NCI-H128 (cell line): ENCODE measurements at regions not wholly inside any gene's neighbourhood (a gene's known extent, or its start where the extent isn't known, plus 50 kb on each side); places are given as distances from the start of the nearest gene placed in this dataset.
"Not testable (repeated sequence)": the region's sequence is repeated elsewhere in the genome, so short reads cannot be mapped to it uniquely, and the experiment has no call there.

Experiments used
- DNase-seq: peaks from one replicate; lab custom pipeline; 2025; ENCODE audit not compliant: unreplicated experiment; lab: John Stamatoyannopoulos, UW

- DNase-seq = no peak
Observed at GRCh38 chr12:75874441-75874840, 157.1 kb downstream of the PHLDA1 start.

GRCh38 chr12:75872762-75873161 is 158.8 kb downstream of the PHLDA1 start:
- no peak for DNase-seq

- DNase-seq = no peak
Observed at GRCh38 chr12:75870878-75871277, 160.7 kb downstream of the PHLDA1 start.

- DNase-seq = no peak
Observed at GRCh38 chr12:75868501-75868900, 163.1 kb downstream of the PHLDA1 start.

GRCh38 chr12:75865315-75865714 is 166.3 kb downstream of the PHLDA1 start:
- DNase-seq = no peak

- no peak for DNase-seq
Observed at GRCh38 chr12:75864161-75864560, 167.4 kb downstream of the PHLDA1 start.

- no peak for DNase-seq
Observed at GRCh38 chr12:75863533-75863932, 168.0 kb downstream of the PHLDA1 start.

- no peak for DNase-seq
Observed at GRCh38 chr12:75862692-75863471, 168.7 kb downstream of the PHLDA1 start.

- DNase-seq = no peak
Observed at GRCh38 chr12:75859868-75860267, 171.7 kb downstream of the PHLDA1 start.

- no peak for DNase-seq
Observed at GRCh38 chr12:75856235-75856634, 175.3 kb downstream of the PHLDA1 start.

GRCh38 chr12:75855360-75855759 is 176.2 kb downstream of the PHLDA1 start:
- DNase-seq = no peak

- DNase-seq = no peak
Observed at GRCh38 chr12:75854681-75855309, 176.8 kb downstream of the PHLDA1 start.

- DNase-seq = not testable (repeated sequence)
Observed at GRCh38 chr12:75854137-75854536, 177.4 kb downstream of the PHLDA1 start.

GRCh38 chr12:75853626-75854025 is 177.9 kb downstream of the PHLDA1 start:
- no peak for DNase-seq

GRCh38 chr12:75852956-75853355 is 178.6 kb downstream of the PHLDA1 start:
- DNase-seq = no peak

GRCh38 chr12:75852143-75852542 is 179.4 kb downstream of the PHLDA1 start:
- DNase-seq = no peak

GRCh38 chr12:75850721-75851462 is 180.7 kb downstream of the PHLDA1 start:
- DNase-seq = no peak

- no peak for DNase-seq
Observed at GRCh38 chr12:75848961-75849360, 182.6 kb downstream of the PHLDA1 start.

- DNase-seq = no peak
Observed at GRCh38 chr12:75848431-75848925, 183.1 kb downstream of the PHLDA1 start.

- no peak for DNase-seq
Observed at GRCh38 chr12:75846102-75846501, 185.5 kb downstream of the PHLDA1 start.

- no peak for DNase-seq
Observed at GRCh38 chr12:75844985-75845384, 186.6 kb downstream of the PHLDA1 start.
